Neural progenitor cell (in vitro differentiated cells): ENCODE measurements at regions not wholly inside any gene's neighbourhood (a gene's known extent, or its start where the extent isn't known, plus 50 kb on each side); places are given as distances from the start of the nearest gene placed in this dataset.
A peak's percentile ranks its signal among the peaks of the same experiment; 100 is the strongest.

ENCODE experiments used
- DNase-seq: peaks from one replicate; pipeline ENCODE4 v3.0.0-alpha.2; 2016; ENCODE audit warnings: low spot score
- H2AFZ ChIP-seq: fragments of 200-600 bp; sonication (generic); replicated peaks from 2 replicates; pipeline ENCODE4 v1.6.1; 2016; ENCODE audit warnings: antibody characterized with exemption
- H3F3A ChIP-seq: fragments of 200-600 bp; sonication (generic); 2 replicates; pipeline ENCODE4 v1.6.1; 2016; ENCODE audit warnings: antibody characterized with exemption, low read depth
- H3K27ac ChIP-seq: fragments of 200-600 bp; sonication (generic); 2 replicates; pipeline ENCODE4 v1.5.1; 2016; ENCODE audit warnings: mild to moderate bottlenecking
- H3K27me3 ChIP-seq: fragments of 200-600 bp; sonication (generic); 2 replicates; pipeline ENCODE4 v1.6.1; 2016; ENCODE audit warnings: mild to moderate bottlenecking, moderate library complexity
- H3K36me3 ChIP-seq: fragments of 200-600 bp; sonication (generic); 2 replicates; pipeline ENCODE4 v1.5.1; 2016
- H3K4me1 ChIP-seq: fragments of 200-600 bp; sonication (generic); 2 replicates; pipeline ENCODE4 v1.6.1; 2016; ENCODE audit warnings: mixed run types
- H3K4me2 ChIP-seq: fragments of 200-600 bp; sonication (generic); 2 replicates; pipeline ENCODE4 v1.6.1; 2016
- H3K4me3 ChIP-seq: fragments of 200-600 bp; sonication (generic); 2 replicates; pipeline ENCODE4 v1.5.1; 2016
- H3K79me2 ChIP-seq: fragments of 200-600 bp; sonication (generic); 2 replicates; pipeline ENCODE4 v1.6.1; 2016; ENCODE audit warnings: low read depth
- H3K9ac ChIP-seq: fragments of 200-600 bp; sonication (generic); 2 replicates; pipeline ENCODE4 v1.6.1; 2016
- H3K9me3 ChIP-seq: fragments of 200-600 bp; sonication (generic); 2 replicates; pipeline ENCODE4 v1.5.1; 2016; ENCODE audit warnings: low read depth
- H4K20me1 ChIP-seq: fragments of 200-600 bp; sonication (generic); 2 replicates; pipeline ENCODE4 v1.6.1; 2016; ENCODE audit warnings: low read depth
- H3K27ac Mint-ChIP-seq: 3 replicates; pipeline ENCODE4 v1.8.0; 2021; ENCODE audit warnings: mixed read lengths
- H3K27me3 Mint-ChIP-seq: 2 replicates; pipeline ENCODE4 v1.8.0; 2022; ENCODE audit warnings: low read depth, mild to moderate bottlenecking, inconsistent platforms, moderate library complexity, mixed read lengths; ENCODE audit not compliant: insufficient read depth
- H3K36me3 Mint-ChIP-seq: 3 replicates; pipeline ENCODE4 v1.8.0; 2021; ENCODE audit warnings: mixed read lengths
- H3K4me1 Mint-ChIP-seq: 3 replicates; pipeline ENCODE4 v1.8.0; 2021; ENCODE audit warnings: mixed read lengths
- H3K4me3 Mint-ChIP-seq: 3 replicates; pipeline ENCODE4 v1.8.0; 2021; ENCODE audit warnings: mild to moderate bottlenecking, moderate library complexity, mixed read lengths
- H3K9me3 Mint-ChIP-seq: 3 replicates; pipeline ENCODE4 v1.8.0; 2020; ENCODE audit warnings: mixed read lengths
- EZH2 ChIP-seq: fragments of 200-600 bp; sonication (generic); IDR thresholded peaks from 2 replicates; pipeline ENCODE4 v1.6.1; 2017; ENCODE audit warnings: antibody characterized with exemption, mild to moderate bottlenecking, moderate library complexity
- EZH2phosphoT487 ChIP-seq: fragments of 200-600 bp; sonication (generic); IDR thresholded peaks from 2 replicates; pipeline ENCODE4 v1.6.1; 2017; ENCODE audit warnings: antibody characterized with exemption
- TF ChIP-seq, protein P1 (sequence below): fragments of 200-600 bp; sonication (generic); IDR thresholded peaks from 2 replicates; pipeline ENCODE4 v1.5.1; 2017; ENCODE audit warnings: antibody characterized with exemption, mild to moderate bottlenecking

DNA sequence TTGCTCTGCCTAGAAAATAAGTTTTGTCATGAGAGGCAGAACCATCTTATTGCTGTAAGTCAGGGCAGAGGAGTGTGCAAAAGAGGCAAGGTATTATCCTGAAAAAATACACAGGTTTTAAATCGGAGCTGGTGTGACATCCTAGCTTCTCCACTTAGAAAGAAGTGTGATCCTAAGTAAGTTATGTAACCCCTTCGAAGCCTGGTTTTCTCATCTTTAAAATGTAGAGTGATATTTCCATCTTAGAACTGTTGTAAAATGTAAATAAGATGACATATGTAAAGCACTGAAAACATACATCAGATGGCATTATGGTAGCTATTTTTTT, 65.1 kb downstream of the IER5 start:
- TF ChIP-seq EZH2phosphoT487 (no peak), EZH2 (no peak)
- TF ChIP-seq, protein P1, sequence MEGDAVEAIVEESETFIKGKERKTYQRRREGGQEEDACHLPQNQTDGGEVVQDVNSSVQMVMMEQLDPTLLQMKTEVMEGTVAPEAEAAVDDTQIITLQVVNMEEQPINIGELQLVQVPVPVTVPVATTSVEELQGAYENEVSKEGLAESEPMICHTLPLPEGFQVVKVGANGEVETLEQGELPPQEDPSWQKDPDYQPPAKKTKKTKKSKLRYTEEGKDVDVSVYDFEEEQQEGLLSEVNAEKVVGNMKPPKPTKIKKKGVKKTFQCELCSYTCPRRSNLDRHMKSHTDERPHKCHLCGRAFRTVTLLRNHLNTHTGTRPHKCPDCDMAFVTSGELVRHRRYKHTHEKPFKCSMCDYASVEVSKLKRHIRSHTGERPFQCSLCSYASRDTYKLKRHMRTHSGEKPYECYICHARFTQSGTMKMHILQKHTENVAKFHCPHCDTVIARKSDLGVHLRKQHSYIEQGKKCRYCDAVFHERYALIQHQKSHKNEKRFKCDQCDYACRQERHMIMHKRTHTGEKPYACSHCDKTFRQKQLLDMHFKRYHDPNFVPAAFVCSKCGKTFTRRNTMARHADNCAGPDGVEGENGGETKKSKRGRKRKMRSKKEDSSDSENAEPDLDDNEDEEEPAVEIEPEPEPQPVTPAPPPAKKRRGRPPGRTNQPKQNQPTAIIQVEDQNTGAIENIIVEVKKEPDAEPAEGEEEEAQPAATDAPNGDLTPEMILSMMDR, result no peak
- peaks cover 5% of the 10 kb centered on the region for H3K27me3 Mint-ChIP-seq
- Histone ChIP-seq H3F3A (no peaks in the 10 kb centered on the region), H3K36me3 (no peaks in the 10 kb centered on the region), H4K20me1 (no peaks in the 10 kb centered on the region), H3K27ac (no peak overlapping the region), H3K4me1 (peaks cover 7% of the 10 kb centered on the region), H3K9ac (no peak overlapping the region), H3K27me3 (no peaks in the 10 kb centered on the region), H2AFZ (peak overlapping the region; percentile 91), H3K4me2 (no peak overlapping the region), H3K4me3 (no peak overlapping the region), H3K79me2 (no peaks in the 10 kb centered on the region), H3K9me3 (no peaks in the 10 kb centered on the region)
- no peak overlapping the region for H3K4me3 Mint-ChIP-seq
- H3K9me3 Mint-ChIP-seq, result peaks cover 6% of the 10 kb centered on the region
- no peaks in the 10 kb centered on the region for H3K36me3 Mint-ChIP-seq
- H3K27ac Mint-ChIP-seq, result no peak overlapping the region
- H3K4me1 Mint-ChIP-seq, result peaks cover 13% of the 10 kb centered on the region
- no peak for DNase-seq

DNA sequence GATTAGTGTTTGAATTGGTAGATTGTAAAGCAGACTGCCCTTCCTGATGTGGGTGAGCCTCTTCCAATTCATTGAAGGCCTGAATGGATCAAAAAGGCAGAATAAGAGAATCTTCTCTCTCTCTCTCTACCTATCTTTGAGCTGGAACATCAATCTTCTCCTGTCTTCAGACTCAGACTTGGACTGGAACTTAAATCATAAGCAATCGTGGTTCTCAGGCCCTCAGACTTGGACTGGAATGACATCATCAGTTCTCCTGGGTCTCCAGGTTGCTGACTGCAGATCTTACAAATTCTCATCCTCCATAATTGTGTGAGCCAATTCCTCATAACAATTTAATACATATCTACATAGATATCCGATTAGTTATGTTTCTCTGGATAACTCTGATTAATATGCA, 66.8 kb downstream of the IER5 start:
- no peak for TF ChIP-seq EZH2
- TF ChIP-seq EZH2phosphoT487, result no peak
- TF ChIP-seq, protein P1, result no peak
- H3K27me3 ChIP-seq, result no peaks in the 10 kb centered on the region
- peaks cover 7% of the 10 kb centered on the region for H3K4me1 ChIP-seq
- H3K4me2 ChIP-seq, result no peak overlapping the region
- H3K27ac Mint-ChIP-seq, result no peak overlapping the region
- no peaks in the 10 kb centered on the region for H3K79me2 ChIP-seq
- no peaks in the 10 kb centered on the region for H3K9me3 ChIP-seq
- no peaks in the 10 kb centered on the region for H3K36me3 Mint-ChIP-seq
- DNase-seq, result no peak
- H3K36me3 ChIP-seq, result no peaks in the 10 kb centered on the region
- H2AFZ ChIP-seq, result no peak overlapping the region
- no peak overlapping the region for H3K4me3 Mint-ChIP-seq
- H3K27ac ChIP-seq, result no peak overlapping the region
- H3K4me3 ChIP-seq, result no peak overlapping the region
- H4K20me1 ChIP-seq, result no peaks in the 10 kb centered on the region
- no peak overlapping the region for H3K9ac ChIP-seq
- H3K9me3 Mint-ChIP-seq, result peaks cover 6% of the 10 kb centered on the region
- peaks cover 5% of the 10 kb centered on the region for H3K27me3 Mint-ChIP-seq
- H3F3A ChIP-seq, result no peaks in the 10 kb centered on the region
- H3K4me1 Mint-ChIP-seq, result peaks cover 13% of the 10 kb centered on the region

DNA sequence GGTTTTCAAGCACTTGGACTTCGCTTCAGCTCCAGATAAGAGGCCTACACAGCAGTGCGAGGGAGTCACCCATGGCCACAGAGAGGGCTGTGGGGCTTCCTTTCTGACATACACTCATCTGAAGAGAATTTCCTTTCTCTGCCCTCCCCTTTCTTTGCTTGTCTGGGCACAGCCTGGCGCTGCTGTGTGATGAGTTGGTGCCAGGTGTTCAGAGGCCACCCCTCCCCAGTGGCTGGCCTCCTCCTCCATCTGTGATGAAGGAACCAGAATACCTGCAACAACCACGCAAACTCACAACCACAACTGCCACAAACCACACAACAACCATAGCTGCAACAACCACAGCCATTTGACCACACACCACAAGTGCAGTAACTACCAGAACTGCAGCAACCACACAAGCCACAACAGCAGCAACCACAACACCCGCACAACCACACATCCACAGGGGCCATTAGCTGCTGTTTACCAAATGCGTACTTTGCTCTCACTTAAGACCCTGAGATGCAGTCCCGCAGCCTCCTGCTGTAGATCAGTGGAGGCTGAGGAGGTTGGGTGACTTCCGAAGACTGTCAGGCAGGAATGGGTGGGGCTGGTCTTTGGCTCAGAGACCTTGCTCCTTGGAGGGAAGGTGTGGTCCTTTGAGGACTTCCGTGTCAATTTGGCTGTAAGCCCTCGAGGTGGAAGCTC, 71.1 kb downstream of the IER5 start:
- Mint-ChIP-seq H3K9me3 (peaks cover 15% of the 10 kb centered on the region), H3K27me3 (peaks cover 3% of the 10 kb centered on the region)

More for the DNA sequence above, 71.1 kb downstream of the IER5 start:
- H3K4me1 ChIP-seq, result no peaks in the 10 kb centered on the region
- no peaks in the 10 kb centered on the region for H3K9me3 ChIP-seq
- no peaks in the 10 kb centered on the region for H3K4me1 Mint-ChIP-seq
- no peak for DNase-seq
- no peak overlapping the region for H3K4me2 ChIP-seq
- no peak overlapping the region for H3K27ac ChIP-seq
- peak overlapping the region; percentile 29 for H3K27ac Mint-ChIP-seq
- no peaks in the 10 kb centered on the region for H3K36me3 Mint-ChIP-seq
- H3K4me3 ChIP-seq, result no peak overlapping the region
- H3K4me3 Mint-ChIP-seq, result no peak overlapping the region
- H3F3A ChIP-seq, result no peaks in the 10 kb centered on the region
- H3K79me2 ChIP-seq, result no peaks in the 10 kb centered on the region
- TF ChIP-seq, protein P1, result no peak
- no peak for TF ChIP-seq EZH2
- TF ChIP-seq EZH2phosphoT487, result no peak
- H3K27me3 ChIP-seq, result no peaks in the 10 kb centered on the region
- no peak overlapping the region for H2AFZ ChIP-seq
- H3K36me3 ChIP-seq, result no peaks in the 10 kb centered on the region
- no peak overlapping the region for H3K9ac ChIP-seq
- no peaks in the 10 kb centered on the region for H4K20me1 ChIP-seq
